HG03097 (cell line): ENCODE measurements at regions not wholly inside any gene's neighbourhood (a gene's known extent, or its start where the extent isn't known, plus 50 kb on each side); places are given as distances from the start of the nearest gene placed in this dataset.
"Not testable (repeated sequence)": the region's sequence is repeated elsewhere in the genome, so short reads cannot be mapped to it uniquely, and the experiment has no call there.

Source experiments
- ATAC-seq: cut with Tn5 transposase; IDR thresholded peaks from one replicate; pipeline ENCODE4 v1.9.1; 2021; ENCODE audit not compliant: unreplicated experiment, low FRiP score

- no peak for ATAC-seq
These were observed 552.9 kb downstream of the ARL4A start for GRCh38 chr7:13240349-13240748.

DNA sequence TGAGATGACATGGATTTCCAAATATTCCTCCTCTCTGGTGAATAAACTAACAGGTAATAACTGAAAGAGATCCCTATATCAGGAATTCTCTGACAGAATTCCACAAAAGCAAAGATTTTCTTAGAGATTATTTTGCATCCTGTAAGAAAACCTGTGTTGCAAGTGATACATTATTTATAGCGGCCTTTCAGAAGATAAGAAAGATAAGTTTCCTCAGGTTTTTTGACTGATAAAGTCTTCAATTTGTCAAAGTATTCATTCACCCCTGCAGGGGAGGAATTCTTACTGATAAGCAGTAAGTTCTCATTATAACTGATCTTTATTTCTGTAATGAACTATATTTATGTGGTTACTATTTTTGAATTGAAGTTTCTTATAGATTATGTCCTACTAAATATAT is 554.0 kb downstream of the ARL4A start:
- ATAC-seq, result no peak

DNA sequence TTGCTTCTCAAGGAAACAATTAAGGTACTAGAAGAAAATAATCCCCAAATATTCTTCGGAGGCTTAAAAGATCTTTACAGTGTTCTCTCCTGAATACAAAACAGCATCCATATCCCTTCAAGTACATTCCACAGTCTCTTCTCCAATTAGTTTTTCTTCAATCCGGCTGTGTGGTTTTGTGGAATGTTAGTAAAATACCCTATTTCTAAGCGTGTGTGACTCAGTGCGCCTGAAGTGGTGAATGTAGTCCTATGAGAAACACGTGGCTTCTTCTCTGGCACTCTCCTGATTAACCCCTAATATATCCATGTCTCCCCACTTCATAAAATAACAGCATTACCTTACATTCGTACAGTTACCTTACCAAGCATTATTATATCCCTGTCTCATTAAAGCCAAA is 570.2 kb downstream of the ARL4A start:
- ATAC-seq, result no peak

- no peak for ATAC-seq
These were observed 571.0 kb downstream of the ARL4A start for GRCh38 chr7:13258386-13258785.

DNA sequence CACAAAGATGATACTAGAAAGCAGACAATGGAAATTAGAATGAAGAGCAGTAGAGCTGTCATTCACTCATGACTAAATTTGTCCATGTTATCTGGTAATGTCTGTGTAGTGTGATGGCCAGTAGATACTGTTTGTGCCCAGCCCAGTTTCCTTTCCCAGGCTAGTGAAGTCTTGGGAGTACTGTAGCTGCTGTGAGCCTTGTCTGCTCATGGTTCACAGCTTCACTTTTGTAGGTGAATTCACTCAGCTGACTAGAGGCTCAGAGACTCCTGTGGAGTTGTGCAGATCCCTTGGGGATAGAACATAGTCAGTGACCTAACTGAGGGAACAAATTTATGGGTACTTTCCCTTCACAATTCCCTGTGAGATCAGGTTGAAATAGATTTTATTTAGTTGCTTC is 572.5 kb downstream of the ARL4A start:
- ATAC-seq, result no peak

GRCh38 chr7:13262929-13263530 is 575.6 kb downstream of the ARL4A start:
- ATAC-seq, result no peak

GRCh38 chr7:13265271-13265670 is 577.8 kb downstream of the ARL4A start:
- no peak for ATAC-seq

DNA sequence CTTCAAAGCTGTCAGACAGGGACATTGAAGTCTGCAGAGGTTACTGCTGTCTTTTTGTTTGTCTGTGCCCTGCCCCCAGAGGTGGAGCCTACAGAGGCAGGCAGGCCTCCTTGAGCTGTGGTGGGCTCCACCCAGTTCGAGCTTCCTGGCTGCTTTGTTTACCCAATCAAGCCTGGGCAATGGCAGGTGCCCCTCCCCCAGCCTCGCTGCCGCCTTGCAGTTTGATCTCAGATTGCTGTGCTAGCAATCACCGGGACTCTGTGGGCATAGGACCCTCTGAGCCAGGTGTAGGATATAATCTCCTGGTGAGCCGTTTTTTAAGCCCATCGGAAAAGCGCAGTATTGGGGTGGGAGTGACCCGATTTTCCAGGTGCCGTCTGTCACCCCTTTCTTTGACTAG is 586.8 kb downstream of the ARL4A start:
- not testable (repeated sequence) for ATAC-seq

- ATAC-seq, result no peak
These were observed 589.5 kb downstream of the ARL4A start for GRCh38 chr7:13276977-13277376.

DNA sequence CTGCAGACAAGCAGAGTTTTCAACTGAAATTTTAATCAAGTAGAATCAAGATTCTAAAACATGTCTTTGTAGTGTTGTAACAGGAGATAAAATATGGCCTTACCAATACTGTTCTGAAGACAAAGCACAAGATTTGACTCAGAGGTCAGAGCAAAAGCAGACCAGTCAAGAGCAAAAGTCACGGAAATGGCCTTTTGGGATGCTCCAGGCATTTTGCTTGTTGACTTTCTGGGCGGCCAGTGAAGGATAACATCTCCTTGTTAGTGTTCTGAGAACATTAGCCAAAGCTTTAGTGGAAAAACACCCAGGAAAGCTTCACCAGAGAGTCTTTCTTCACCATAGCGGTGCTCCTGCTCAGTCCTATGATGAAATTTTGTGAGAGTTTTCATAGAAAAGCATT is 590.6 kb downstream of the ARL4A start:
- no peak for ATAC-seq

GRCh38 chr7:13279854-13280435 is 592.5 kb downstream of the ARL4A start:
- no peak for ATAC-seq

GRCh38 chr7:13282377-13282980 is 595.0 kb downstream of the ARL4A start:
- no peak for ATAC-seq

GRCh38 chr7:13286916-13287315 is 599.5 kb downstream of the ARL4A start:
- ATAC-seq, result no peak

DNA sequence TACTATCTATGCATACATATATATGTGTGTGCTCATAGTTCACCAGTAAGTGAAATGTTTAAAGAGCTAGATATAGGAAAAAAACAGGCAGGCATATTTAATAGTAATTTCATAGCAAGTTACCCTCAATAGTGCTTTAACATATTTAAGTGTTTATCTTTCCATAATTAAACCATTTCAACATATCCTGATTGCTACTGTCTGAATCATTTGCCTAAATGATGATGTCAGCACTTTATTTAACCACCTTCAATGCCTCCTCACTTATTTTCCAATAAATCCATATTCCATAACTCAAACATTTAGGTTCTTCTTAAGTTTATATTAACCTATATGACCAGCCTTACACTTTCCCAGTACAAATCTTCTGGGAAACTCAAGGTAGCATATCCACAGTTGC is 601.1 kb downstream of the ARL4A start:
- no peak for ATAC-seq

GRCh38 chr7:13290975-13291374 is 603.5 kb downstream of the ARL4A start:
- ATAC-seq, result no peak

DNA sequence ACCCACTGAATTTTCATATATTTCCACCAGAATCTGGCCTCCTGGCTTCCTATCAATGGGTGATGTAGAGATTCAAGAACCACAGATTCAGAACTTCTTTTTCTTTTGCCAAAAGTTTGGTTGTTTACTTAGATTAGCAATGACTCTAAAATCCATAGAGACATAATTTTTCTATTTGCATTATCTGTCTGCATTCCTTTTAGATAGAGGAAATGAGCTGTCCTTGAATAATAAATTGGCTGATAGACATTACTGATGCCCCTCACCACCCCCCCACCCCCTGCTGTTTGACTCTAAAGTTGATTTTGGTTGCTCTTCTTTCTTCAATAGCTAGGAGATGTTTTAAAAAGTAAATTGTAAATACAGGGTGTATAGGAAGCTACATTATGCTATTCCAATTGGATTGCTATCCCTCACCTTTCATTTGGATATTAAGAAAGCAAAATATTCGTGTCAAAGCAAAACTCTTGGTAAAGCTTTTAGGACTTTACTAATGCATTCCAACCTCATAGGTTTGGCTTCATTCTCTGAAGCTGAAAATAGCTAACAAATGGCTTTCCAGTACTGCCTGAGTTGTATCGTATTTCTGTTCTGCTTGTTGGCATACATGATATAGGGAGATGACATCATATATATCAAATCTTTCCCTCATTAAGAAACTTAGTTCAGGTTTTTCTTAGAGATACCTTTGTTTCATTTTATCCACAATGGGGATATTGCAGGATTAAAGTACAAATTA is 606.0 kb downstream of the ARL4A start:
- ATAC-seq, result no peak

GRCh38 chr7:13307040-13307439 is 619.6 kb downstream of the ARL4A start:
- no peak for ATAC-seq

DNA sequence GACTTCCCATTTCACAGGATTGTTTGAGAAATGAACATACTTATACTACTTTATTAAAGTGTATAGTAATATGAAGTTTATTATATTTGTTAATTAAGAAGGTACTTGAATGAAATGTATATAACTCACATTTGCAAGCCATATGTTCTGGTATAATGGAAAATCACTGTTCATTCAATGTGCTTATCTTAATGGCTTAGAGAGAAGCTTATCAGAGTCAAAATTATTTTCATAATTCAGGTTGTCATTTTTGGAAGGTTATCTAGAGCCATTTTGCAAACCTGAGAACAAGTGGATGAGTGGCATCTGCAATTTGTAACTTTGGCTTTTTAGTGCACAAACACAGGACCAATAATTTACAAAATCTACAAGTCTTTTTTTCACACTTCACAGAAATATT is 621.0 kb downstream of the ARL4A start:
- ATAC-seq, result no peak

- ATAC-seq, result no peak
These were observed 622.1 kb downstream of the ARL4A start for GRCh38 chr7:13309535-13309934.

GRCh38 chr7:13312307-13312706 is 624.9 kb downstream of the ARL4A start:
- ATAC-seq, result no peak

- no peak for ATAC-seq
These were observed 632.9 kb downstream of the ARL4A start for GRCh38 chr7:13320333-13320732.

DNA sequence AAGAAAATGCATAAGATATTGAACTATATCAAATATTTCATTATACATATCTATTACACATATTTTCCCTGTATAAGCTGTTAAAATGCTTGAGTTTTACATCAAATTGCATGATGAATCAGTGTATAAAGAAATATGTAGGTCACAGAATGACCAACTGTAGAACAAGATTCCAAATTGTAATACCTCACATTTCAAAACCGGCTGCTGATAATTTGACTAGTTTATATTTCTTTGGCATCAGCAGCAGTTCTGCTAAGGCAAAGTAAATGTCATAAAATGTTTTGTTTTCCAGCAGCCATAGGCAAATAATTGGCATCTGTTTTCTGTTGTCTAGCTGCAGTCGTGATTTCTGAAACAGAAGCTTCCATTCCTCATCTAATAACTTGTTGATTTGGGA is 633.9 kb downstream of the ARL4A start:
- ATAC-seq, result no peak
